ENCODE measurements at regions not wholly inside any gene's neighbourhood (a gene's known extent, or its start where the extent isn't known, plus 50 kb on each side); places are given as distances from the start of the nearest gene placed in this dataset.

DNA sequence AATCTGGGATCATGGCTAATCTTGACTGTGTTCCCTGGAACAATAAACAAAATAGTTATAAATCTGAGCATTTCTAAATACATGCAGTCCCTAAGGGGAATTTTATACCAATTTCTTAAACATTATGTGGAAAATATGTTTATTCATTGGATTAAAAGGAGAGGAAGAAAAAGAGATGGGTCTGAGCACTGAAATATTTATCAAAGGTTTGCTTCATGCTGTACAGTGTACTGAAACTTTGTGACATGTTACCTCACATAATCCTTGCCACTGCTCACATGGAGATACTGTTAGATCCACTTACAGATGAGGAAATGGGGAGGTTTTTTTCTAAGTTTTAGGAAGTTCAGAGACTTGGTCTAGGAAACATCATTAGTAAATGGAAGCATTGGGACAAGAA lies 443.6 kb downstream of the SPRY1 start:
- Mint-ChIP-seq H3K4me1 (ENCODE audit: low read depth) (peaks cover 67% of the 10 kb centered on the region), H3K4me3 (no peak overlapping the region), H3K27me3 (ENCODE audit: insufficient read depth) (no peaks in the 10 kb centered on the region), H3K36me3 (ENCODE audit: low read depth) (peaks cover 12% of the 10 kb centered on the region), H3K9me3 (no peaks in the 10 kb centered on the region), H3K27ac (no peak overlapping the region)
- TF ChIP-seq, protein P1, sequence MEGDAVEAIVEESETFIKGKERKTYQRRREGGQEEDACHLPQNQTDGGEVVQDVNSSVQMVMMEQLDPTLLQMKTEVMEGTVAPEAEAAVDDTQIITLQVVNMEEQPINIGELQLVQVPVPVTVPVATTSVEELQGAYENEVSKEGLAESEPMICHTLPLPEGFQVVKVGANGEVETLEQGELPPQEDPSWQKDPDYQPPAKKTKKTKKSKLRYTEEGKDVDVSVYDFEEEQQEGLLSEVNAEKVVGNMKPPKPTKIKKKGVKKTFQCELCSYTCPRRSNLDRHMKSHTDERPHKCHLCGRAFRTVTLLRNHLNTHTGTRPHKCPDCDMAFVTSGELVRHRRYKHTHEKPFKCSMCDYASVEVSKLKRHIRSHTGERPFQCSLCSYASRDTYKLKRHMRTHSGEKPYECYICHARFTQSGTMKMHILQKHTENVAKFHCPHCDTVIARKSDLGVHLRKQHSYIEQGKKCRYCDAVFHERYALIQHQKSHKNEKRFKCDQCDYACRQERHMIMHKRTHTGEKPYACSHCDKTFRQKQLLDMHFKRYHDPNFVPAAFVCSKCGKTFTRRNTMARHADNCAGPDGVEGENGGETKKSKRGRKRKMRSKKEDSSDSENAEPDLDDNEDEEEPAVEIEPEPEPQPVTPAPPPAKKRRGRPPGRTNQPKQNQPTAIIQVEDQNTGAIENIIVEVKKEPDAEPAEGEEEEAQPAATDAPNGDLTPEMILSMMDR (IDR thresholded peaks at IDR 0.05), result no peak
- DNase-seq, result no peak

DNA sequence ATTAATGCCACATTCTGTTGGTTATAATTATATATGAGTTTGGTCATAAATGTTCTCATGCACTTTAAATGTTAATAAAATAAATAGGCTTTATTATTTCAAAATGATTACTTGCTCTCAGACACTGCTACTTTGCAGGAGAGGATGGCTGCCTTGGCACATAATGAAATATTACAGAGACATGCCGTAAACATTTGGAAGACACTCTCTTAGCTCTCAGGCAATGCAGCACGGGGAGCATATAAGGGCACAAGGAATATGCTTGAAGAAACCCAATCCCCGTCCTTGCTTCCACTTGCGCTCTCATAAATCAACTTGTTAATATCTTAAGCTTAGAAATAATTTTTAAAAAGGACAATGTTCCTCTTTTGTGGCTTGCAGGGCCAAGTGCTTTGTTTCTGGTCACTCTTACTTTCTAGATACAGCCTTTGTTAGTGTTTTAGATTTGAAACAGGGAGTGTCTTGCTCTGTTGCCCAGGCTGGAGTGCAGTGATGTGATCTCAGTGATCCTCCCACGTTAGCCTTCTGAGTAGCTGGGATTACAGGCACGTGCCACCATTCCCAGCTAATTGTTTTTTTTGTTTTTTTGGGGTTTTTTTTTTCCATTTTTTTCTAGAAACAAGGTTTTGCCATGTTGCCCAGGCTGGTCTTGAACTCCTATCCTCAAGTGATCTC lies 445.0 kb downstream of the SPRY1 start:
- TF ChIP-seq, protein P1 (IDR thresholded peaks at IDR 0.05), result no peak
- H3K4me3 Mint-ChIP-seq, result no peak overlapping the region
- no peaks in the 10 kb centered on the region for H3K27me3 Mint-ChIP-seq (ENCODE audit: insufficient read depth)
- H3K27ac Mint-ChIP-seq, result no peak overlapping the region
- peaks cover 57% of the 10 kb centered on the region for H3K4me1 Mint-ChIP-seq (ENCODE audit: low read depth)
- DNase-seq, result no peak
- no peaks in the 10 kb centered on the region for H3K9me3 Mint-ChIP-seq
- 0 out of 2 replicates have a peak, but pooled peaks cover 4% of the 10 kb centered on the region for H3K36me3 Mint-ChIP-seq (ENCODE audit: low read depth)

DNA sequence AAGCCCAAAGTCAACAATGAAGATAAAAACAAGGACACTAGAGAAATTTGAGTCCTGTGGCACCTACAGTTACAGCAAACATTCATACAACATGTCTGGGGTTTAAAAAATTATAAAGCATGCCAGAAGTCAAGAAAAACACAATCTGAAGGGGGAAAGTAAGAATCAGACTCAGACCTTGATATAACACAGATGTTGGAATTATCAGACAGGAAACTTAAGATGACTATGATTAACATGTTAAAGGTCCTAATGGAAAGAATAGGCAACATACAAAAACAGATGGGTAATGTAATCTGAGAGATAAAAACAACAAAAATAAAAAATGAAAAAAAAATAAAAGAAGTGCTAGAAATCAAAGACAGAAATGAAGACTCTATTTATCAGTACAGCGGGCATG lies 446.5 kb downstream of the SPRY1 start:
- H3K4me3 Mint-ChIP-seq, result peak overlapping the region; percentile 55
- peaks cover 42% of the 10 kb centered on the region for H3K4me1 Mint-ChIP-seq (ENCODE audit: low read depth)
- peak overlapping the region; percentile 0; the same call in 1 of the 2 replicates for H3K27ac Mint-ChIP-seq
- no peak for DNase-seq
- no peaks in the 10 kb centered on the region for H3K9me3 Mint-ChIP-seq
- no peaks in the 10 kb centered on the region for H3K36me3 Mint-ChIP-seq (ENCODE audit: low read depth)
- TF ChIP-seq, protein P1 (IDR thresholded peaks at IDR 0.05), result no peak
- no peaks in the 10 kb centered on the region for H3K27me3 Mint-ChIP-seq (ENCODE audit: insufficient read depth)

DNA sequence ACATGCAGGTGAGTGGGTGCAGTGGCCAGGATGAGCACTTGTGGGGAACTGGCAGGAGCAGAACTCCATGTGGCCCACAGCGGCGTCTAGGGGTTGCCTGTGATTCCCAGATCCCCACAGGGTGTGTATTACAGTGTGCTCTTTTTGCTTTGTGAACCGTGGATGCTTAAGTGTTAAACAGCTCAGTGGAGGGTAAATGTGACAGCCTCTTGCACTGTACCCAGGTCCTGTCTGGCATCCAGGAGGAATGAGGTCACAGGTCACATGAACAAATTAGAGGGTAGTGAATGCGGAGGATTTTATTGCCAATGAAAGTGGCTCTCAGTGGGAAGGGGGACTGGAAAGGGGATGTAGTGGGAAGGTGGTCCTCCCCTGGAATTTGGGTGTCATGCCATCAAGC lies 447.8 kb downstream of the SPRY1 start:
- Mint-ChIP-seq H3K36me3 (ENCODE audit: low read depth) (no peaks in the 10 kb centered on the region), H3K27me3 (ENCODE audit: insufficient read depth) (no peaks in the 10 kb centered on the region), H3K9me3 (no peaks in the 10 kb centered on the region), H3K27ac (no peak overlapping the region), H3K4me1 (ENCODE audit: low read depth) (peaks cover 34% of the 10 kb centered on the region), H3K4me3 (no peak overlapping the region)
- TF ChIP-seq, protein P1 (IDR thresholded peaks at IDR 0.05), result no peak
- DNase-seq, result no peak

DNA sequence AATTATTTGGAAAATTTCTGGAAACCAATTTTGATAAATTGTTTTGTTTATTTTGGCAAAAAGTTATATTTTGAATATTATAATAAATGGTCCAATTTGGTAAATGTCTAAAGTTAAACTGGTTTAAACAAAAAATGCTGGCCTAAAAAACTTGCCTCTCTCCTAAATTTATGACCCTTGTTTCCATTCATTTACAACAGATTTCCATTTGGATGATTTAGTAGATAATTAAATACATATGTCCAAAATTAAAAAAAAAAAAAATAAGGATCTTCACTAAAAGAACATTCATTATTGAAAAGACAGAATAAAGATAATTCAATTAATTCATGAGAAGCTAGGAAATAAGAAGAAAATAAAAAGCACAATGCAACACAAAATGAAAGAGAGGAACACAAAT lies 449.5 kb downstream of the SPRY1 start:
- H3K4me1 Mint-ChIP-seq (ENCODE audit: low read depth), result peaks cover 20% of the 10 kb centered on the region
- H3K36me3 Mint-ChIP-seq (ENCODE audit: low read depth), result no peaks in the 10 kb centered on the region
- no peak for DNase-seq
- no peaks in the 10 kb centered on the region for H3K9me3 Mint-ChIP-seq
- TF ChIP-seq, protein P1 (IDR thresholded peaks at IDR 0.05), result no peak
- no peaks in the 10 kb centered on the region for H3K27me3 Mint-ChIP-seq (ENCODE audit: insufficient read depth)
- H3K4me3 Mint-ChIP-seq, result no peak overlapping the region
- no peak overlapping the region for H3K27ac Mint-ChIP-seq
